ENCODE measurements at regions not wholly inside any gene's neighbourhood (a gene's known extent, or its start where the extent isn't known, plus 50 kb on each side); places are given as distances from the start of the nearest gene placed in this dataset.

DNA sequence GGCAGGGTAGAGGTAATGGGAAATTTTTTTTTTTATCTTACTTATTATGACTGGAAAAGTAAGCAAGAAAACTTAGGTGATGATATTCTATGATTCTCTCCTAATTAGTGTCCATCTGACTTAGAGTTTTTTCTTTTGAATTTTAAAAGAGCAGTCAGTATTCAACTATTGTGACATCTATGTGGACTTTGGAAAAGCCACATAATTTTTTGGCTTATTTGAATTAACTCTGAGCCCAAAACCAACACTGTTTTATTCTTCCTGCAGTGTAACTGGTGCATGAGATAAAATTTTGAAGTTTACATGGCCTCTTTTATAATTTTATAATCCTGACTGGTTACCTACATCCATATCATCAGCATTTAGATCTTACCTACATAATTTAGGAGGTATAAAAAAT, 619.7 kb downstream of the EPM2A start:
- Histone ChIP-seq H3K27me3 (ENCODE audit: control insufficient read depth in 4 of 4, insufficient read depth in 4 of 4, low read length in 3 of 4) (no peaks in the 10 kb centered on the region), H3K9ac (ENCODE audit: low read depth in 1 of 2, low read length in 2 of 2) (no peak overlapping the region), H3K27ac (ENCODE audit: low read depth in 1 of 2, low read length in 2 of 2) (peak overlapping the region in 1 of 2 donors; percentile 42), H3K4me3 (ENCODE audit: low read depth in 1 of 3, low read length in 3 of 3) (no peak overlapping the region), H3K36me3 (ENCODE audit: control insufficient read depth in 4 of 4, insufficient read depth in 3 of 4, low read depth in 1 of 4, low read length in 3 of 4) (no peaks in the 10 kb centered on the region), H3K4me1 (ENCODE audit: control insufficient read depth in 4 of 4, insufficient read depth in 4 of 4, low read length in 3 of 4) (peaks cover 3 to 26% (median 18%) of the 10 kb centered on the region in 4 donors), H3K9me3 (ENCODE audit: control insufficient read depth in 4 of 4, low read length in 3 of 4) (no peaks in the 10 kb centered on the region)
- DNase-seq (ENCODE audit: low spot score), result no peak
- no peak for TF ChIP-seq NR2F2 (IDR thresholded peaks at IDR 0.05)
- TF ChIP-seq, protein P1, sequence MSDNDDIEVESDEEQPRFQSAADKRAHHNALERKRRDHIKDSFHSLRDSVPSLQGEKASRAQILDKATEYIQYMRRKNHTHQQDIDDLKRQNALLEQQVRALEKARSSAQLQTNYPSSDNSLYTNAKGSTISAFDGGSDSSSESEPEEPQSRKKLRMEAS (IDR thresholded peaks at IDR 0.05), result peak; percentile 24
- no peak for TF ChIP-seq YY1 (IDR thresholded peaks at IDR 0.05)
- TF ChIP-seq TAF1 (conservative IDR thresholded peaks at IDR 0.05), result no peak
- TF ChIP-seq SP1 (IDR thresholded peaks at IDR 0.05), result peak; percentile 49
- TF ChIP-seq GABPA (IDR thresholded peaks at IDR 0.05 in 1 of 2, conservative IDR thresholded peaks at IDR 0.05 in 1 of 2), result no peak
- TF ChIP-seq, protein P2, sequence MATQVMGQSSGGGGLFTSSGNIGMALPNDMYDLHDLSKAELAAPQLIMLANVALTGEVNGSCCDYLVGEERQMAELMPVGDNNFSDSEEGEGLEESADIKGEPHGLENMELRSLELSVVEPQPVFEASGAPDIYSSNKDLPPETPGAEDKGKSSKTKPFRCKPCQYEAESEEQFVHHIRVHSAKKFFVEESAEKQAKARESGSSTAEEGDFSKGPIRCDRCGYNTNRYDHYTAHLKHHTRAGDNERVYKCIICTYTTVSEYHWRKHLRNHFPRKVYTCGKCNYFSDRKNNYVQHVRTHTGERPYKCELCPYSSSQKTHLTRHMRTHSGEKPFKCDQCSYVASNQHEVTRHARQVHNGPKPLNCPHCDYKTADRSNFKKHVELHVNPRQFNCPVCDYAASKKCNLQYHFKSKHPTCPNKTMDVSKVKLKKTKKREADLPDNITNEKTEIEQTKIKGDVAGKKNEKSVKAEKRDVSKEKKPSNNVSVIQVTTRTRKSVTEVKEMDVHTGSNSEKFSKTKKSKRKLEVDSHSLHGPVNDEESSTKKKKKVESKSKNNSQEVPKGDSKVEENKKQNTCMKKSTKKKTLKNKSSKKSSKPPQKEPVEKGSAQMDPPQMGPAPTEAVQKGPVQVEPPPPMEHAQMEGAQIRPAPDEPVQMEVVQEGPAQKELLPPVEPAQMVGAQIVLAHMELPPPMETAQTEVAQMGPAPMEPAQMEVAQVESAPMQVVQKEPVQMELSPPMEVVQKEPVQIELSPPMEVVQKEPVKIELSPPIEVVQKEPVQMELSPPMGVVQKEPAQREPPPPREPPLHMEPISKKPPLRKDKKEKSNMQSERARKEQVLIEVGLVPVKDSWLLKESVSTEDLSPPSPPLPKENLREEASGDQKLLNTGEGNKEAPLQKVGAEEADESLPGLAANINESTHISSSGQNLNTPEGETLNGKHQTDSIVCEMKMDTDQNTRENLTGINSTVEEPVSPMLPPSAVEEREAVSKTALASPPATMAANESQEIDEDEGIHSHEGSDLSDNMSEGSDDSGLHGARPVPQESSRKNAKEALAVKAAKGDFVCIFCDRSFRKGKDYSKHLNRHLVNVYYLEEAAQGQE (IDR thresholded peaks at IDR 0.05), result no peak
- no peak for TF ChIP-seq EGR1 (IDR thresholded peaks at IDR 0.05; ENCODE audit: low read depth in 2 of 2)
- peak; percentile 3 for TF ChIP-seq FOXA2 (IDR thresholded peaks at IDR 0.05)
- TF ChIP-seq, protein P3, sequence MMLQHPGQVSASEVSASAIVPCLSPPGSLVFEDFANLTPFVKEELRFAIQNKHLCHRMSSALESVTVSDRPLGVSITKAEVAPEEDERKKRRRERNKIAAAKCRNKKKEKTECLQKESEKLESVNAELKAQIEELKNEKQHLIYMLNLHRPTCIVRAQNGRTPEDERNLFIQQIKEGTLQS (IDR thresholded peaks at IDR 0.05), result no peak
- TF ChIP-seq RXRA (IDR thresholded peaks at IDR 0.05), result peak in 1 of 2 donors; percentile 13
- peak in 1 of 2 donors; percentile 37 for TF ChIP-seq RAD21 (IDR thresholded peaks at IDR 0.05)
- TF ChIP-seq, protein P4, sequence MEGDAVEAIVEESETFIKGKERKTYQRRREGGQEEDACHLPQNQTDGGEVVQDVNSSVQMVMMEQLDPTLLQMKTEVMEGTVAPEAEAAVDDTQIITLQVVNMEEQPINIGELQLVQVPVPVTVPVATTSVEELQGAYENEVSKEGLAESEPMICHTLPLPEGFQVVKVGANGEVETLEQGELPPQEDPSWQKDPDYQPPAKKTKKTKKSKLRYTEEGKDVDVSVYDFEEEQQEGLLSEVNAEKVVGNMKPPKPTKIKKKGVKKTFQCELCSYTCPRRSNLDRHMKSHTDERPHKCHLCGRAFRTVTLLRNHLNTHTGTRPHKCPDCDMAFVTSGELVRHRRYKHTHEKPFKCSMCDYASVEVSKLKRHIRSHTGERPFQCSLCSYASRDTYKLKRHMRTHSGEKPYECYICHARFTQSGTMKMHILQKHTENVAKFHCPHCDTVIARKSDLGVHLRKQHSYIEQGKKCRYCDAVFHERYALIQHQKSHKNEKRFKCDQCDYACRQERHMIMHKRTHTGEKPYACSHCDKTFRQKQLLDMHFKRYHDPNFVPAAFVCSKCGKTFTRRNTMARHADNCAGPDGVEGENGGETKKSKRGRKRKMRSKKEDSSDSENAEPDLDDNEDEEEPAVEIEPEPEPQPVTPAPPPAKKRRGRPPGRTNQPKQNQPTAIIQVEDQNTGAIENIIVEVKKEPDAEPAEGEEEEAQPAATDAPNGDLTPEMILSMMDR (IDR thresholded peaks at IDR 0.05; ENCODE audit: low read depth, low read length, missing input control), result no peak
- TF ChIP-seq FOXA1 (IDR thresholded peaks at IDR 0.05), result no peak
- TF ChIP-seq JUND (IDR thresholded peaks at IDR 0.05), result peak in 1 of 2 donors; percentile 24
- TF ChIP-seq HNF4A (conservative IDR thresholded peaks at IDR 0.05), result peak; percentile 82 to 90
- TF ChIP-seq, protein P5, sequence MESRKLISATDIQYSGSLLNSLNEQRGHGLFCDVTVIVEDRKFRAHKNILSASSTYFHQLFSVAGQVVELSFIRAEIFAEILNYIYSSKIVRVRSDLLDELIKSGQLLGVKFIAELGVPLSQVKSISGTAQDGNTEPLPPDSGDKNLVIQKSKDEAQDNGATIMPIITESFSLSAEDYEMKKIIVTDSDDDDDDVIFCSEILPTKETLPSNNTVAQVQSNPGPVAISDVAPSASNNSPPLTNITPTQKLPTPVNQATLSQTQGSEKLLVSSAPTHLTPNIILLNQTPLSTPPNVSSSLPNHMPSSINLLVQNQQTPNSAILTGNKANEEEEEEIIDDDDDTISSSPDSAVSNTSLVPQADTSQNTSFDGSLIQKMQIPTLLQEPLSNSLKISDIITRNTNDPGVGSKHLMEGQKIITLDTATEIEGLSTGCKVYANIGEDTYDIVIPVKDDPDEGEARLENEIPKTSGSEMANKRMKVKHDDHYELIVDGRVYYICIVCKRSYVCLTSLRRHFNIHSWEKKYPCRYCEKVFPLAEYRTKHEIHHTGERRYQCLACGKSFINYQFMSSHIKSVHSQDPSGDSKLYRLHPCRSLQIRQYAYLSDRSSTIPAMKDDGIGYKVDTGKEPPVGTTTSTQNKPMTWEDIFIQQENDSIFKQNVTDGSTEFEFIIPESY (IDR thresholded peaks at IDR 0.05), result no peak
- peak; percentile 64 for TF ChIP-seq HNF4G (IDR thresholded peaks at IDR 0.05)

Data from liver (tissue), 7 donors.